Chondrocyte (in vitro differentiated cells): ENCODE measurements at regions not wholly inside any gene's neighbourhood (a gene's known extent, or its start where the extent isn't known, plus 50 kb on each side); places are given as distances from the start of the nearest gene placed in this dataset.

Source experiments
- DNase-seq: peaks from one replicate; pipeline ENCODE4 v3.0.0; 2021; ENCODE audit warnings: mixed read lengths, low spot score
- H3K27ac Mint-ChIP-seq: one replicate; pipeline ENCODE4 v1.8.0; 2021; ENCODE audit warnings: mild to moderate bottlenecking, moderate library complexity, mixed read lengths; ENCODE audit not compliant: unreplicated experiment
- H3K27me3 Mint-ChIP-seq: 2 replicates; pipeline ENCODE4 v1.8.0; 2021; ENCODE audit warnings: low read depth, mixed read lengths
- H3K36me3 Mint-ChIP-seq: 2 replicates; pipeline ENCODE4 v1.8.0; 2021; ENCODE audit warnings: low read depth, mixed read lengths
- H3K4me1 Mint-ChIP-seq: 2 replicates; pipeline ENCODE4 v1.8.0; 2021; ENCODE audit warnings: low read depth, mild to moderate bottlenecking, mixed read lengths
- H3K4me3 Mint-ChIP-seq: one replicate; pipeline ENCODE4 v1.8.0; 2021; ENCODE audit warnings: mild to moderate bottlenecking, moderate library complexity, mixed read lengths; ENCODE audit not compliant: unreplicated experiment
- H3K9me3 Mint-ChIP-seq: 2 replicates; pipeline ENCODE4 v1.8.0; 2021; ENCODE audit warnings: low read depth, mixed read lengths
- TF ChIP-seq, protein P1 (sequence below): fragments of 200-600 bp; sonication (generic); IDR thresholded peaks from 2 replicates; pipeline ENCODE4 v1.5.0; 2021; ENCODE audit warnings: antibody characterized with exemption, mild to moderate bottlenecking, moderate library complexity

- H3K9me3 Mint-ChIP-seq: peaks cover 5% of the 10 kb centered on the region
- H3K27ac Mint-ChIP-seq: peak overlapping the region; percentile 65
- no peaks in the 10 kb centered on the region for H3K27me3 Mint-ChIP-seq
- DNase-seq: no peak
- TF ChIP-seq, protein P1, sequence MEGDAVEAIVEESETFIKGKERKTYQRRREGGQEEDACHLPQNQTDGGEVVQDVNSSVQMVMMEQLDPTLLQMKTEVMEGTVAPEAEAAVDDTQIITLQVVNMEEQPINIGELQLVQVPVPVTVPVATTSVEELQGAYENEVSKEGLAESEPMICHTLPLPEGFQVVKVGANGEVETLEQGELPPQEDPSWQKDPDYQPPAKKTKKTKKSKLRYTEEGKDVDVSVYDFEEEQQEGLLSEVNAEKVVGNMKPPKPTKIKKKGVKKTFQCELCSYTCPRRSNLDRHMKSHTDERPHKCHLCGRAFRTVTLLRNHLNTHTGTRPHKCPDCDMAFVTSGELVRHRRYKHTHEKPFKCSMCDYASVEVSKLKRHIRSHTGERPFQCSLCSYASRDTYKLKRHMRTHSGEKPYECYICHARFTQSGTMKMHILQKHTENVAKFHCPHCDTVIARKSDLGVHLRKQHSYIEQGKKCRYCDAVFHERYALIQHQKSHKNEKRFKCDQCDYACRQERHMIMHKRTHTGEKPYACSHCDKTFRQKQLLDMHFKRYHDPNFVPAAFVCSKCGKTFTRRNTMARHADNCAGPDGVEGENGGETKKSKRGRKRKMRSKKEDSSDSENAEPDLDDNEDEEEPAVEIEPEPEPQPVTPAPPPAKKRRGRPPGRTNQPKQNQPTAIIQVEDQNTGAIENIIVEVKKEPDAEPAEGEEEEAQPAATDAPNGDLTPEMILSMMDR: no peak
- H3K4me3 Mint-ChIP-seq: no peak overlapping the region
- peaks cover 3% of the 10 kb centered on the region for H3K36me3 Mint-ChIP-seq
- H3K4me1 Mint-ChIP-seq: peaks cover 35% of the 10 kb centered on the region
These were observed 98.5 kb upstream of the KLF3 start for GRCh38 chr4:38565271-38566199.

DNA sequence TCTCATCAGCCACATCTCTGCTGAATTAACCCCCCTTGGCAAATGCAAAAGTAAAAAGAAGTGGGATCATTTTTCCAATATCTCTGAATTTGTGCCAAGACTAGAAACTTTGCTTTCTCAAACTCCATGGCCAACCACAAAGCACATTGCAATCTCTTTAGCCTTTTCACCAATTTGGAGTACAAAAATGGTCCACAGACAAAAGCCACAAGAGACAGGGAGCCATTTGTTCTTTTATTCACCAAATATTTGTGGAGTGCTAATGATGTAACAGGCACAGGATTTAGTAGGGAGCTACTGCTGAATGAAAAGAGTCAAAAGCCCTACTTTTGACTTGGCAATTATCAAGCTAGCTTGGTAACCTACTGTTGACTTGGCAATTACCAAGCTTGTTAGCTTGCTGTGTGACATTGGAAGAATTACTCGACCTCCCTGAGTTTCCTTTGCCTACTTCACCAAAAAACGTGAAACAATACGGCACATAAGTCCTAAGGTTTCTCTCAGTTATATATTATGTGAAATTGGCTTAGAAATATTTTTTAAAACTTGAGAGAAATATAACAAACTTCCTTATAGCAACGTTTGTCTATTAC is 97.1 kb upstream of the KLF3 start:
- no peak for DNase-seq
- Mint-ChIP-seq H3K27ac (no peak overlapping the region), H3K9me3 (peaks cover 5% of the 10 kb centered on the region), H3K36me3 (peaks cover 3% of the 10 kb centered on the region), H3K4me1 (peaks cover 35% of the 10 kb centered on the region), H3K27me3 (no peaks in the 10 kb centered on the region), H3K4me3 (no peak overlapping the region)
- TF ChIP-seq, protein P1: no peak

GRCh38 chr4:38567457-38567856 is 96.5 kb upstream of the KLF3 start:
- Mint-ChIP-seq H3K27me3 (no peaks in the 10 kb centered on the region), H3K4me3 (no peak overlapping the region), H3K27ac (no peak overlapping the region), H3K36me3 (peaks cover 3% of the 10 kb centered on the region), H3K4me1 (peaks cover 33% of the 10 kb centered on the region), H3K9me3 (peaks cover 5% of the 10 kb centered on the region)
- TF ChIP-seq, protein P1: no peak
- no peak for DNase-seq

DNA sequence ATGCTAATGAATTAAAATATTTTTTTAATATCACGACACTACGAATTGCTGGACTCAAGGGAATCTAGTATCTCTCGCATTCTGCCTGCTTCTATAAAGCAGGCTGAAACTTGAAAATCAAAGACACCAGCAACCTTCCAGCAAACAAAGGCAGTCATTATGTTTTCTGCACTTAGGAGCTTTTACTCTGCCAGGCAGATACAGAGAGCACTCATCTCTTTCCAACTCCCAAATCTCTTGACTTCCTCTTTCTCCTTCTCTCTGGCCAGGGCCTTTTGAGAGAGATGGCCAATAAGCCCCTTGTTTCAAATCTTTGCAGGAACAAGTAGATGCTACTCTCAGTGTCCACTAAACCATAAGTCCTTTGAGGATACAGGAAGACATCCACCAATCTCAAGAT is 95.2 kb upstream of the KLF3 start:
- H3K9me3 Mint-ChIP-seq: peaks cover 5% of the 10 kb centered on the region
- H3K27ac Mint-ChIP-seq: no peak overlapping the region
- H3K36me3 Mint-ChIP-seq: peaks cover 3% of the 10 kb centered on the region
- no peak overlapping the region for H3K4me3 Mint-ChIP-seq
- TF ChIP-seq, protein P1: no peak
- DNase-seq: no peak
- peaks cover 26% of the 10 kb centered on the region for H3K4me1 Mint-ChIP-seq
- no peaks in the 10 kb centered on the region for H3K27me3 Mint-ChIP-seq

GRCh38 chr4:38570647-38571276 is 93.2 kb upstream of the KLF3 start:
- Mint-ChIP-seq H3K27ac (no peak overlapping the region), H3K36me3 (peaks cover 3% of the 10 kb centered on the region), H3K27me3 (no peaks in the 10 kb centered on the region), H3K4me3 (no peak overlapping the region), H3K4me1 (peaks cover 9% of the 10 kb centered on the region), H3K9me3 (peaks cover 5% of the 10 kb centered on the region)
- TF ChIP-seq, protein P1: no peak
- no peak for DNase-seq
